NCI-H1417 (cell line): ENCODE measurements at regions not wholly inside any gene's neighbourhood (a gene's known extent, or its start where the extent isn't known, plus 50 kb on each side); places are given as distances from the start of the nearest gene placed in this dataset.

ENCODE experiments used
- DNase-seq, 3 experiments: peaks; one replicate each; lab custom pipeline; 2025; lab: John Stamatoyannopoulos, UW

- DNase-seq = no peak
These were observed 96.7 kb upstream of the CNTNAP5 start for GRCh38 chr2:123928358-123928757.

- no peak for DNase-seq
These were observed 89.7 kb upstream of the CNTNAP5 start for GRCh38 chr2:123935405-123935804.

DNA sequence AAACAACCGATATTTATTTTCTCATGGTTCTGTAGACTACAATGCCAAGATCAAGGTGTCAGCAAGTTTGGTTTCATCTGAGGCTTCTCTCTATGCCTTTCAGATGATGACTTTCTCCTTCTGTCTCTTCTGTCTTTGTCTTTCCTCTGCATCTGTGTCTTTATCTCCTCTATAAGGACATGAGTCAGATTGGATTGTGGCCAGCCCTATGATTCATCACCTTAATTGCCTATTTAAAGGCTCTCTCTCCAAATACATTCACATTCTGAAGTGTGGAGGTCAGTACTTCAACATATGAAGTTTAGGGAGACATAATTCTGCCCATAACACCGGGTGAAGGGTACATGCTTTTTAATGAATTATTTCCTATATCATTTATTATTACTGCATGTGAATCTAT lies 71.2 kb upstream of the CNTNAP5 start:
- DNase-seq = no peak

- DNase-seq = no peak
These were observed 67.1 kb upstream of the CNTNAP5 start for GRCh38 chr2:123958011-123958410.

- DNase-seq = no peak
These were observed 63.5 kb upstream of the CNTNAP5 start for GRCh38 chr2:123961576-123961975.

DNA sequence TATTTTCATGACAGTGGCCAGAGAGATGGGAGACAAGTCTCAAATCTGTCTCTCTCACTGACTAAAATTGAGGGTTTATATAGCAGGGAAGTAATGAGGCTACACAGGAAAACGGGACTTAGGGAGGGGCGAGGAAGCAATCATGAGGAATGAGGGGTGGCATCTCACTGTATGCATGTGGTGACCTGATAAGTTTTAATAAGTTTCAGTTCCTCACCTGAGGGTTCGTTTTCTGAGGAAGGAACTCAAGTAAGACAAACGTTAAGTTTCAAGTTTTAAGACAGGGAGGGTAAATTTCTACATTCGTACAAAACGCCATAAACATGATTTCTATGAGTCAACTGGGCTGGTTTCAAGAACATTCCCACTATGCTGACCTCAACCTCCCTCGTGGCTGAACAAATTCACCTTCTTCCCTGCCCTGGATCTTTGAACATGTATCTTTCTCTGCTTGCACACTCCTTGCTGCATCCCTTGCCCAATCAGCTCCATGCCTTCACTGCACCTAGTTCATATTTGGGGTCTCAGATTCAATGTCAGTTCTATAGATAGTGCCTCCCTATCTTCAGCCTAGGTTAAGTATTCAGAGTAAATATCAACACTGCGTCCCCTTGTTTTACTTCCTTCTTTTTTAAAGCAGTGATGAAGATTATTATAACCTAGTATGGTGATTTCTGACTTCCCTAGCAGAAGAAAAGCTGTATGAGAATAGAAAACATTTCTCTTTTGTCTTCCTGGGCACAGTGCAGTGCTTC lies 53.3 kb upstream of the CNTNAP5 start:
- DNase-seq = no peak
